ENCODE measurements at regions not wholly inside any gene's neighbourhood (a gene's known extent, or its start where the extent isn't known, plus 50 kb on each side); places are given as distances from the start of the nearest gene placed in this dataset.

DNA sequence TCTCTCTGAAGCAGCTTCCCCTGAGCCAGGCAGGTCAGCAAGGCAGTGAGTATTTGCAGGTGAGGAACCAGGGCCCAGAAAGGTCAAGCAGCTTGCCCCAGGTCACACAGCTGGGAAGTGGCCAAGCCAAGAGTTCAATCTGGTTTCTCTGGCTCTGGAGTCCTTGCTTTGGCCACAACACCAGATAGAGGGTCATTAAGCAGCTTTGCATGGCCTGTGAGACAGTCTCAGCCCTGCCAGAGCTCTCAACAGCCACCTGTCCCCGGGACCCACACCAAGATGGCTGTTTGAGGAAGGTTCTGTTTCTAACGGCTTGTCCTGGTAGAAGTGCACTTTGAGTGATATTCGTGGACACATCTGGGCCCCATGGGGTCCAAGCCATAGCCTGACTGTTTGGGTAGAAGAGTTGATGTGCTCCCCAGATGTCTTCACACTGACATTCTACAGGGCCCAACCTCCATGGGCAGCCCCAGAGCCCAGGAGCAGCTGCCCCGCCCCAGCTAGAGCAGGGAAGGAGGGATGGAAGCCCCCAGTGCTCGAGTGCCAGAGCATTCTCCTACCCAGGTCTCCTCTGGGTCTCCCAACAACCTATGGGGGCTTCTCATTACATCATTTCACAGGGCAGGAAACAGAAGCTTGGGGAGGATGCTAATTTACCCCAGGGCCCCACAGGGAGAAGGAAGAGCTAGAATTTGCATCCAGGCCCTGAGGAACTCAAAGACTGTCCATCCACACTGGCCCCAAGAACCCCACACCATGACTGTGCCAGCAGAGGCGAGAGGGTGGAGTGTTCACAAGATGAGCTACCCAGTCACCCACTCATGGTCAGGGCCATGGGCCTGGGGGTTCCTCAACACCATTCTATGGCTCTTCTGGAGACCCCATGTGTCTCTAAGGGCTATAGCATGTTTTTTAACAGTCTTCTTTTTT lies 107.3 kb upstream of the CDH5 start:
- Histone ChIP-seq H3K79me2 (ENCODE audit: control insufficient read depth, insufficient read depth, low read length) (no peaks in the 10 kb centered on the region), H3K36me3 (replicated peaks in 1 of 2; ENCODE audit: control extremely low read depth in 1 of 2, control insufficient read depth in 1 of 2, extremely low read depth in 1 of 2, insufficient read depth in 2 of 2, low read length in 1 of 2) (no peaks in the 10 kb centered on the region), H3K9ac (ENCODE audit: low read length) (no peak overlapping the region), H3K4me1 (ENCODE audit: control insufficient read depth in 2 of 2, insufficient read depth in 2 of 2, low read length in 2 of 2) (no peaks in the 10 kb centered on the region), H2AFZ (ENCODE audit: insufficient read depth, low read depth, low read length, poor library complexity, severe bottlenecking) (no peak overlapping the region), H3K4me2 (replicated peaks; ENCODE audit: low read depth, low read length, poor library complexity, severe bottlenecking) (no peak overlapping the region), H4K20me1 (ENCODE audit: control insufficient read depth, insufficient read depth, low read length, poor library complexity, severe bottlenecking) (no peaks in the 10 kb centered on the region), H3K27me3 (replicated peaks in 1 of 4; ENCODE audit: control extremely low read depth in 1 of 4, control insufficient read depth in 3 of 4, insufficient read depth in 4 of 4, low read length in 3 of 4) (no peaks in the 10 kb centered on the region), H3K9me3 (ENCODE audit: control extremely low read depth in 1 of 3, control insufficient read depth in 2 of 3, insufficient read depth in 1 of 3, low read length in 2 of 3) (no peaks in the 10 kb centered on the region), H3K4me3 (ENCODE audit: control extremely low read depth in 1 of 5, extremely low read depth in 1 of 5, insufficient read depth in 1 of 5, low read depth in 2 of 5, low read length in 4 of 5) (no peak overlapping the region), H3K27ac (ENCODE audit: low read length in 2 of 2) (no peak overlapping the region)
- DNase-seq (no peak), ATAC-seq (ENCODE audit: low read depth) (no peak)
- no peaks in the 10 kb centered on the region for H3K4me1 Mint-ChIP-seq
- peaks cover 15% of the 10 kb centered on the region for H3K27me3 Mint-ChIP-seq
- no peaks in the 10 kb centered on the region for H3K9me3 Mint-ChIP-seq (ENCODE audit: insufficient read depth)
- H3K4me3 Mint-ChIP-seq, result no peak overlapping the region
- no peak for TF ChIP-seq CTCF (IDR thresholded peaks at IDR 0.05)
- POLR2A ChIA-PET, result no interaction called here
- intact Hi-C loops (cut with micrococcal nuclease), result no loop called here
- WGBS (ENCODE audit: insufficient coverage), result 79% methylated on average over 5 of the region's 6 CpGs
- H3K27ac Mint-ChIP-seq, result no peak overlapping the region
- CTCF ChIA-PET, result no interaction called here

GRCh38 chr16:66256919-66257318 lies 109.6 kb upstream of the CDH5 start:
- TF ChIP-seq EZH2 (IDR thresholded peaks at IDR 0.05; ENCODE audit: borderline replicate concordance, insufficient read depth, low read depth, low read length, poor library complexity, severe bottlenecking), result no peak
- TF ChIP-seq CTCF (IDR thresholded peaks at IDR 0.05), result no peak
- peaks cover 10% of the 10 kb centered on the region for H3K27me3 Mint-ChIP-seq
- intact Hi-C loops (cut with micrococcal nuclease), result no loop called here
- ChIA-PET POLR2A (no interaction called here), CTCF (no interaction called here)
- Histone ChIP-seq H3K4me1 (ENCODE audit: control insufficient read depth in 2 of 2, insufficient read depth in 2 of 2, low read length in 2 of 2) (no peaks in the 10 kb centered on the region), H3K27ac (ENCODE audit: low read length in 2 of 2) (no peak overlapping the region), H3K4me2 (replicated peaks; ENCODE audit: low read depth, low read length, poor library complexity, severe bottlenecking) (no peak overlapping the region), H3K36me3 (replicated peaks in 1 of 2; ENCODE audit: control extremely low read depth in 1 of 2, control insufficient read depth in 1 of 2, extremely low read depth in 1 of 2, insufficient read depth in 2 of 2, low read length in 1 of 2) (no peaks in the 10 kb centered on the region), H3K9ac (ENCODE audit: low read length) (no peak overlapping the region), H3K9me3 (ENCODE audit: control extremely low read depth in 1 of 3, control insufficient read depth in 2 of 3, insufficient read depth in 1 of 3, low read length in 2 of 3) (no peaks in the 10 kb centered on the region), H3K4me3 (ENCODE audit: control extremely low read depth in 1 of 5, extremely low read depth in 1 of 5, insufficient read depth in 1 of 5, low read depth in 2 of 5, low read length in 4 of 5) (no peak overlapping the region), H3K79me2 (ENCODE audit: control insufficient read depth, insufficient read depth, low read length) (no peaks in the 10 kb centered on the region), H3K27me3 (replicated peaks in 1 of 4; ENCODE audit: control extremely low read depth in 1 of 4, control insufficient read depth in 3 of 4, insufficient read depth in 4 of 4, low read length in 3 of 4) (no peaks in the 10 kb centered on the region), H4K20me1 (ENCODE audit: control insufficient read depth, insufficient read depth, low read length, poor library complexity, severe bottlenecking) (no peaks in the 10 kb centered on the region), H2AFZ (ENCODE audit: insufficient read depth, low read depth, low read length, poor library complexity, severe bottlenecking) (no peak overlapping the region)
- H3K27ac Mint-ChIP-seq, result no peak overlapping the region
- ATAC-seq (ENCODE audit: low read depth), result no peak
- DNase-seq, result no peak
- WGBS (ENCODE audit: insufficient coverage), result 89% methylated on average over 1 of the region's 1 CpG
- H3K4me3 Mint-ChIP-seq, result no peak overlapping the region
- no peaks in the 10 kb centered on the region for H3K9me3 Mint-ChIP-seq (ENCODE audit: insufficient read depth)
- H3K4me1 Mint-ChIP-seq, result no peaks in the 10 kb centered on the region
